ENCODE measurements at regions not wholly inside any gene's neighbourhood (a gene's known extent, or its start where the extent isn't known, plus 50 kb on each side); places are given as distances from the start of the nearest gene placed in this dataset.

DNA sequence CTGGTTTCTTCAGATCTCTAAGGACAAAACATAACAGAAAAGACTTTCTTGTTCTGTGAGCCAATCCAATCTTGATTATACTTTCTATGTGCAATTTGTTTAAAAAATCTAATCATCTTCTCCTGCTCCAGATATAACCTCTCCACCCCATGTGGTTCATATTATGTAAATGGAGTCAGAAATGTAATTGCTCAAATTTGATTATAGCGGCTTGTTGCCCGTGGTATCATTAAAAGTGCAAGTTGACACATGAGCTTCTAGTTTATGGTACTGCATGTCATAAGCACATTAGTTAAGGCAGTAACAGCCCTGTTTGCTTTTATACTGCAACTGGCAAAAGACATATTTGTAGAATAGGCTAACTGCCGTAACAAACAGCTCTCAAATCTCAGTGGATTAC lies 715.1 kb upstream of the CDH7 start:
- TF ChIP-seq, protein P1, sequence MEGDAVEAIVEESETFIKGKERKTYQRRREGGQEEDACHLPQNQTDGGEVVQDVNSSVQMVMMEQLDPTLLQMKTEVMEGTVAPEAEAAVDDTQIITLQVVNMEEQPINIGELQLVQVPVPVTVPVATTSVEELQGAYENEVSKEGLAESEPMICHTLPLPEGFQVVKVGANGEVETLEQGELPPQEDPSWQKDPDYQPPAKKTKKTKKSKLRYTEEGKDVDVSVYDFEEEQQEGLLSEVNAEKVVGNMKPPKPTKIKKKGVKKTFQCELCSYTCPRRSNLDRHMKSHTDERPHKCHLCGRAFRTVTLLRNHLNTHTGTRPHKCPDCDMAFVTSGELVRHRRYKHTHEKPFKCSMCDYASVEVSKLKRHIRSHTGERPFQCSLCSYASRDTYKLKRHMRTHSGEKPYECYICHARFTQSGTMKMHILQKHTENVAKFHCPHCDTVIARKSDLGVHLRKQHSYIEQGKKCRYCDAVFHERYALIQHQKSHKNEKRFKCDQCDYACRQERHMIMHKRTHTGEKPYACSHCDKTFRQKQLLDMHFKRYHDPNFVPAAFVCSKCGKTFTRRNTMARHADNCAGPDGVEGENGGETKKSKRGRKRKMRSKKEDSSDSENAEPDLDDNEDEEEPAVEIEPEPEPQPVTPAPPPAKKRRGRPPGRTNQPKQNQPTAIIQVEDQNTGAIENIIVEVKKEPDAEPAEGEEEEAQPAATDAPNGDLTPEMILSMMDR (IDR thresholded peaks at IDR 0.05) = no peak
- TF ChIP-seq EP300 (IDR thresholded peaks at IDR 0.05) = no peak
- TF ChIP-seq POLR2A (IDR thresholded peaks at IDR 0.05) = no peak
- no peak for TF ChIP-seq POLR2AphosphoS5 (IDR thresholded peaks at IDR 0.05)
